WTC11 (cell line): ENCODE measurements at regions not wholly inside any gene's neighbourhood (a gene's known extent, or its start where the extent isn't known, plus 50 kb on each side); places are given as distances from the start of the nearest gene placed in this dataset.

Experiments
- ATAC-seq: fragments of 200-7000 bp; cut with Tn5 transposase; 2 replicates; pipeline ENCODE4 v1.10.0; 2021; ENCODE audit warnings: mild to moderate bottlenecking, moderate library complexity
- CTCF ChIA-PET: fragments of 300-600 bp; sonication (Branson Sonifier 250); formaldehyde crosslinking; loops from one replicate; lab custom pipeline; 2021; ENCODE audit warnings: antibody characterized with exemption; lab: Charles Lee
- POLR2A ChIA-PET: fragments of 350-600 bp; sonication (Branson Sonifier 250); formaldehyde crosslinking; loops from one replicate; lab custom pipeline; 2021; ENCODE audit warnings: antibody characterized with exemption; lab: Charles Lee
- DNase-seq: peaks from one replicate; pipeline ENCODE4 v3.0.0; 2021; ENCODE audit warnings: low spot score
- H3K27ac Mint-ChIP-seq: 2 replicates; pipeline ENCODE4 v1.8.0; 2021; ENCODE audit warnings: mixed read lengths
- H3K27me3 Mint-ChIP-seq: 2 replicates; pipeline ENCODE4 v1.8.0; 2021; ENCODE audit warnings: low read depth, mild to moderate bottlenecking, moderate library complexity, mixed read lengths
- H3K36me3 Mint-ChIP-seq: 2 replicates; pipeline ENCODE4 v1.8.0; 2021; ENCODE audit warnings: mixed read lengths
- H3K4me1 Mint-ChIP-seq: 2 replicates; pipeline ENCODE4 v1.8.0; 2022; ENCODE audit warnings: mixed read lengths
- H3K4me3 Mint-ChIP-seq: 2 replicates; pipeline ENCODE4 v1.8.0; 2021; ENCODE audit warnings: mild to moderate bottlenecking, moderate library complexity, mixed read lengths
- H3K9me3 Mint-ChIP-seq: 2 replicates; pipeline ENCODE4 v1.8.0; 2021; ENCODE audit warnings: mixed read lengths
- ATF1 ChIP-seq: sonication (generic); formaldehyde crosslinking; IDR thresholded peaks from 2 replicates; pipeline ENCODE4 v1.8.1; 2023; ENCODE audit warnings: mild to moderate bottlenecking, moderate library complexity, missing genetic modification reagents
- ESRRA ChIP-seq: sonication (generic); formaldehyde crosslinking; IDR thresholded peaks from 2 replicates; pipeline ENCODE4 v1.8.1; 2022; ENCODE audit warnings: mild to moderate bottlenecking, missing genetic modification reagents, borderline replicate concordance
- HMGA2 ChIP-seq: fragments of 250-450 bp; sonication (Bioruptor Pico); IDR thresholded peaks from 2 replicates; pipeline ENCODE4 v1.4.0; 2021; ENCODE audit warnings: mild to moderate bottlenecking, moderate library complexity
- JAZF1 ChIP-seq: fragments of 250-450 bp; sonication (Bioruptor Pico); IDR thresholded peaks from 2 replicates; pipeline ENCODE4 v1.9.0; 2021; ENCODE audit warnings: moderate library complexity, mild to moderate bottlenecking, inconsistent platforms
- JUN ChIP-seq: sonication (generic); formaldehyde crosslinking; IDR thresholded peaks from 2 replicates; pipeline ENCODE4 v1.8.0; 2023; ENCODE audit warnings: mild to moderate bottlenecking, missing genetic modification reagents
- NFYB ChIP-seq: sonication (generic); formaldehyde crosslinking; conservative IDR thresholded peaks from 2 replicates; pipeline ENCODE4 v1.8.0; 2022; ENCODE audit warnings: low read depth, missing genetic modification reagents
- NR2C2 ChIP-seq: sonication (generic); formaldehyde crosslinking; IDR thresholded peaks from 2 replicates; pipeline ENCODE4 v1.8.0; 2022; ENCODE audit warnings: mild to moderate bottlenecking, missing genetic modification reagents
- RORB ChIP-seq: fragments of 250-450 bp; sonication (Bioruptor Pico); IDR thresholded peaks from 2 replicates; pipeline ENCODE4 v1.9.0; 2021; ENCODE audit warnings: mild to moderate bottlenecking
- TCF7 ChIP-seq: sonication (generic); formaldehyde crosslinking; IDR thresholded peaks from 2 replicates; pipeline ENCODE4 v1.8.0; 2022; ENCODE audit warnings: mild to moderate bottlenecking, low read depth, missing genetic modification reagents, moderate library complexity
- TEAD1 ChIP-seq: sonication (generic); formaldehyde crosslinking; IDR thresholded peaks from 2 replicates; pipeline ENCODE4 v1.8.0; 2022; ENCODE audit warnings: mild to moderate bottlenecking, missing genetic modification reagents
- TP53 ChIP-seq: sonication (generic); formaldehyde crosslinking; IDR thresholded peaks from 2 replicates; pipeline ENCODE4 v1.8.1; 2023; ENCODE audit warnings: mild to moderate bottlenecking, missing genetic modification reagents
- USF1 ChIP-seq: sonication (generic); formaldehyde crosslinking; IDR thresholded peaks from 2 replicates; pipeline ENCODE4 v1.8.0; 2022; ENCODE audit warnings: mild to moderate bottlenecking, missing genetic modification reagents
- ZNF138 ChIP-seq: sonication (generic); formaldehyde crosslinking; conservative IDR thresholded peaks from 2 replicates; pipeline ENCODE4 v1.8.1; 2022; ENCODE audit warnings: mild to moderate bottlenecking, moderate library complexity, missing genetic modification reagents
- ZSCAN18 ChIP-seq: fragments of 250-450 bp; sonication (Bioruptor Pico); IDR thresholded peaks from 2 replicates; pipeline ENCODE4 v2.1.2; 2022; ENCODE audit warnings: mild to moderate bottlenecking, moderate library complexity
- TF ChIP-seq, protein P1 (sequence below): sonication (generic); formaldehyde crosslinking; IDR thresholded peaks from 2 replicates; pipeline ENCODE4 v1.8.1; 2023; ENCODE audit warnings: mild to moderate bottlenecking, missing genetic modification reagents, moderate library complexity
- TF ChIP-seq, protein P2 (sequence below): sonication (generic); formaldehyde crosslinking; IDR thresholded peaks from 2 replicates; pipeline ENCODE4 v1.8.0; 2022; ENCODE audit warnings: missing genetic modification reagents
- TF ChIP-seq, protein P3 (sequence below): sonication (generic); formaldehyde crosslinking; IDR thresholded peaks from 2 replicates; pipeline ENCODE4 v1.8.0; 2023; ENCODE audit warnings: missing genetic modification reagents
- TF ChIP-seq, protein P4 (sequence below): sonication (generic); formaldehyde crosslinking; IDR thresholded peaks from 2 replicates; pipeline ENCODE4 v1.8.1; 2022; ENCODE audit warnings: low read depth, missing genetic modification reagents, borderline replicate concordance
- TF ChIP-seq, protein P5 (sequence below): sonication (generic); formaldehyde crosslinking; IDR thresholded peaks from 2 replicates; pipeline ENCODE4 v1.8.1; 2023; ENCODE audit warnings: mild to moderate bottlenecking, missing genetic modification reagents, borderline replicate concordance

DNA sequence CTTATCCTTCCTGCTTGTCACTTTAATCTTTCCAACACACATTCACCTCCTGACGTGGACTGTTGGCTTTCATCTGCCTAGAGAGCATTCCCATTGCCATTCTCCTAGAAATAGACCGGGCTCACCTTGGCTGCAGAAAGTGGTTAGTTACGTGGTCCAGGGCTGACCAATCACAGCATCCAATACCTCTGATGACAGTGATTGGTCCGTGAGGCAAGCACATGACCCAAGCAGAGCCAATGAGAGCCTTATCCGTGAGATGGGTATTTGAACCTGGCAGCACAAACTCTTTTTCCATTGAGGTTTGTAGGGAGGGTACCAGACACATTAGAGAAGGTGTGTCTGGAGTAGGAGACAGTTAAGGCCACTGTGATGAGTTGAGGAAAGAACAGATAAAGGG is 85.8 kb downstream of the MIAT start:
- Mint-ChIP-seq H3K9me3 (peaks cover 3% of the 10 kb centered on the region; the same call in 1 of the 2 replicates), H3K4me1 (peaks cover 10% of the 10 kb centered on the region), H3K4me3 (no peak overlapping the region)
- POLR2A ChIA-PET, result no interaction called here
- no peak for DNase-seq
- TF ChIP-seq USF1 (0 out of 2 replicates have a peak, but pooled peaks have one; percentile 30), ESRRA (CRISPR knock-in tag) (no peak), NFYB (CRISPR knock-in tag) (peak; percentile 78), JAZF1 (CRISPR knock-in tag) (no peak)
- TF ChIP-seq, protein P1, sequence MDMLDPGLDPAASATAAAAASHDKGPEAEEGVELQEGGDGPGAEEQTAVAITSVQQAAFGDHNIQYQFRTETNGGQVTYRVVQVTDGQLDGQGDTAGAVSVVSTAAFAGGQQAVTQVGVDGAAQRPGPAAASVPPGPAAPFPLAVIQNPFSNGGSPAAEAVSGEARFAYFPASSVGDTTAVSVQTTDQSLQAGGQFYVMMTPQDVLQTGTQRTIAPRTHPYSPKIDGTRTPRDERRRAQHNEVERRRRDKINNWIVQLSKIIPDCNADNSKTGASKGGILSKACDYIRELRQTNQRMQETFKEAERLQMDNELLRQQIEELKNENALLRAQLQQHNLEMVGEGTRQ (CRISPR knock-in tag), result peak; percentile 77
- TF ChIP-seq, all 79 proteins: peak for 3
- Mint-ChIP-seq H3K27ac (no peak overlapping the region), H3K27me3 (no peaks in the 10 kb centered on the region), H3K36me3 (no peaks in the 10 kb centered on the region)
- CTCF ChIA-PET, result interaction anchor here (0.7 kb wide), 1 partner anchor 262 kb away, joined by 3 read pairs; no protein-coding TSS in a partner anchor
- peak; percentile 55; the same call in 1 of the 2 replicates for ATAC-seq

DNA sequence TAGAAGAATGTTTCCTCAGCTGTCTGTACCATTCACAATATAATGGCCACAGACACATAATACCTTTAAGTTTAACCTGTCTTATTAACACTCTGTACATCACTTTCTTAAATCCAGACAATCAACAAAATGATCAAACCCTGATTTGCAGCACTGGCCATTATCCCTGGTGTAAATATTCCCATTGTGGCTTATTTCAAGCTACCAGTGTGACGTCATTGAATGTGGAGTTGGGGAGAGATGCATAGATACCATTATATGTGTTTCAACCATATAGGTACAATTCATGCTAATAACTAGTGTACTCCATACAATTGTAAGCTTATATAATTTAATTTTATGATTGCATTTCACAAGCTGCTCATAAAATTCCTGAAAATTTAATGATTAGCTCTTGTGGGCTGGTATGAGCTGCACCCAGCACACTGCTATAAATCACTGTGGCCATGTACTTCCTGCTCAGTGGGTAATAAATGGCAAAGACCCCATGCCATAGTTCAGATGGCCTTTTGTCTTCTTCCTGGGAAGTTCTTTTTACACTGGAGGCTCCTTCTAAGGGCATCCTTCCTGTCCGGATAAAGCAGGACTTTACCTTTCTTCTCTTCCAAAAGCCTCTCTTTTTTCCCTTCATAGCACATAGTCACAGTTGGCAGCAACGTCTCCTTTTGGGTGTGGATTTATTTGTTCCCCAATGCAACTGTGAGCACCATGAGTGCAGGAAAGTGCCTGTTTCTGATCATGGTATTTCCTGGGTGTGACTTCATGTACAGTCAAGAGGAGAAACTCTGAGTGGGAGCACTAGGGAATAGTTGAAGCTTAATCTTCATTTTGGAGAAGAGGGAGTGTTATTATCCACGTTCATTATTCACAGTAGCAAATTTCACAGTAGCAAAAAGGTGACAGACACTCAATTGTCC is 87.8 kb downstream of the MIAT start:
- CTCF ChIA-PET, result no interaction called here
- POLR2A ChIA-PET, result interaction anchor here (0.6 kb wide), 1 partner anchor 406 kb away, joined by 4 read pairs; no protein-coding TSS in a partner anchor
- Mint-ChIP-seq H3K4me3 (no peak overlapping the region), H3K4me1 (peaks cover 20% of the 10 kb centered on the region), H3K27me3 (no peaks in the 10 kb centered on the region), H3K27ac (peak overlapping the region; percentile 69; the same call in 1 of the 2 replicates), H3K9me3 (peaks cover 3% of the 10 kb centered on the region; the same call in 1 of the 2 replicates), H3K36me3 (no peaks in the 10 kb centered on the region)
- DNase-seq (no peak), ATAC-seq (no peak)
- TF ChIP-seq, protein P2, sequence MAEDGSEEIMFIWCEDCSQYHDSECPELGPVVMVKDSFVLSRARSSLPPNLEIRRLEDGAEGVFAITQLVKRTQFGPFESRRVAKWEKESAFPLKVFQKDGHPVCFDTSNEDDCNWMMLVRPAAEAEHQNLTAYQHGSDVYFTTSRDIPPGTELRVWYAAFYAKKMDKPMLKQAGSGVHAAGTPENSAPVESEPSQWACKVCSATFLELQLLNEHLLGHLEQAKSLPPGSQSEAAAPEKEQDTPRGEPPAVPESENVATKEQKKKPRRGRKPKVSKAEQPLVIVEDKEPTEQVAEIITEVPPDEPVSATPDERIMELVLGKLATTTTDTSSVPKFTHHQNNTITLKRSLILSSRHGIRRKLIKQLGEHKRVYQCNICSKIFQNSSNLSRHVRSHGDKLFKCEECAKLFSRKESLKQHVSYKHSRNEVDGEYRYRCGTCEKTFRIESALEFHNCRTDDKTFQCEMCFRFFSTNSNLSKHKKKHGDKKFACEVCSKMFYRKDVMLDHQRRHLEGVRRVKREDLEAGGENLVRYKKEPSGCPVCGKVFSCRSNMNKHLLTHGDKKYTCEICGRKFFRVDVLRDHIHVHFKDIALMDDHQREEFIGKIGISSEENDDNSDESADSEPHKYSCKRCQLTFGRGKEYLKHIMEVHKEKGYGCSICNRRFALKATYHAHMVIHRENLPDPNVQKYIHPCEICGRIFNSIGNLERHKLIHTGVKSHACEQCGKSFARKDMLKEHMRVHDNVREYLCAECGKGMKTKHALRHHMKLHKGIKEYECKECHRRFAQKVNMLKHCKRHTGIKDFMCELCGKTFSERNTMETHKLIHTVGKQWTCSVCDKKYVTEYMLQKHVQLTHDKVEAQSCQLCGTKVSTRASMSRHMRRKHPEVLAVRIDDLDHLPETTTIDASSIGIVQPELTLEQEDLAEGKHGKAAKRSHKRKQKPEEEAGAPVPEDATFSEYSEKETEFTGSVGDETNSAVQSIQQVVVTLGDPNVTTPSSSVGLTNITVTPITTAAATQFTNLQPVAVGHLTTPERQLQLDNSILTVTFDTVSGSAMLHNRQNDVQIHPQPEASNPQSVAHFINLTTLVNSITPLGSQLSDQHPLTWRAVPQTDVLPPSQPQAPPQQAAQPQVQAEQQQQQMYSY (CRISPR knock-in tag), result no peak
- no peak for TF ChIP-seq TP53 (CRISPR knock-in tag)
- TF ChIP-seq TEAD1 (CRISPR knock-in tag), result no peak
- TF ChIP-seq ZSCAN18 (CRISPR knock-in tag), result no peak
- no peak for TF ChIP-seq ATF1
- TF ChIP-seq JUN (CRISPR knock-in tag), result no peak
- no peak for TF ChIP-seq TCF7 (CRISPR knock-in tag)
- no peak for TF ChIP-seq NR2C2 (CRISPR knock-in tag)
- TF ChIP-seq HMGA2 (CRISPR knock-in tag), result no peak
- TF ChIP-seq, protein P3, sequence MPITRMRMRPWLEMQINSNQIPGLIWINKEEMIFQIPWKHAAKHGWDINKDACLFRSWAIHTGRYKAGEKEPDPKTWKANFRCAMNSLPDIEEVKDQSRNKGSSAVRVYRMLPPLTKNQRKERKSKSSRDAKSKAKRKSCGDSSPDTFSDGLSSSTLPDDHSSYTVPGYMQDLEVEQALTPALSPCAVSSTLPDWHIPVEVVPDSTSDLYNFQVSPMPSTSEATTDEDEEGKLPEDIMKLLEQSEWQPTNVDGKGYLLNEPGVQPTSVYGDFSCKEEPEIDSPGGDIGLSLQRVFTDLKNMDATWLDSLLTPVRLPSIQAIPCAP, result no peak
- no peak for TF ChIP-seq RORB
- no peak for TF ChIP-seq ZNF138 (CRISPR knock-in tag)
- TF ChIP-seq, protein P4, sequence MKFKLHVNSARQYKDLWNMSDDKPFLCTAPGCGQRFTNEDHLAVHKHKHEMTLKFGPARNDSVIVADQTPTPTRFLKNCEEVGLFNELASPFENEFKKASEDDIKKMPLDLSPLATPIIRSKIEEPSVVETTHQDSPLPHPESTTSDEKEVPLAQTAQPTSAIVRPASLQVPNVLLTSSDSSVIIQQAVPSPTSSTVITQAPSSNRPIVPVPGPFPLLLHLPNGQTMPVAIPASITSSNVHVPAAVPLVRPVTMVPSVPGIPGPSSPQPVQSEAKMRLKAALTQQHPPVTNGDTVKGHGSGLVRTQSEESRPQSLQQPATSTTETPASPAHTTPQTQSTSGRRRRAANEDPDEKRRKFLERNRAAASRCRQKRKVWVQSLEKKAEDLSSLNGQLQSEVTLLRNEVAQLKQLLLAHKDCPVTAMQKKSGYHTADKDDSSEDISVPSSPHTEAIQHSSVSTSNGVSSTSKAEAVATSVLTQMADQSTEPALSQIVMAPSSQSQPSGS (CRISPR knock-in tag), result no peak
- TF ChIP-seq, protein P5, sequence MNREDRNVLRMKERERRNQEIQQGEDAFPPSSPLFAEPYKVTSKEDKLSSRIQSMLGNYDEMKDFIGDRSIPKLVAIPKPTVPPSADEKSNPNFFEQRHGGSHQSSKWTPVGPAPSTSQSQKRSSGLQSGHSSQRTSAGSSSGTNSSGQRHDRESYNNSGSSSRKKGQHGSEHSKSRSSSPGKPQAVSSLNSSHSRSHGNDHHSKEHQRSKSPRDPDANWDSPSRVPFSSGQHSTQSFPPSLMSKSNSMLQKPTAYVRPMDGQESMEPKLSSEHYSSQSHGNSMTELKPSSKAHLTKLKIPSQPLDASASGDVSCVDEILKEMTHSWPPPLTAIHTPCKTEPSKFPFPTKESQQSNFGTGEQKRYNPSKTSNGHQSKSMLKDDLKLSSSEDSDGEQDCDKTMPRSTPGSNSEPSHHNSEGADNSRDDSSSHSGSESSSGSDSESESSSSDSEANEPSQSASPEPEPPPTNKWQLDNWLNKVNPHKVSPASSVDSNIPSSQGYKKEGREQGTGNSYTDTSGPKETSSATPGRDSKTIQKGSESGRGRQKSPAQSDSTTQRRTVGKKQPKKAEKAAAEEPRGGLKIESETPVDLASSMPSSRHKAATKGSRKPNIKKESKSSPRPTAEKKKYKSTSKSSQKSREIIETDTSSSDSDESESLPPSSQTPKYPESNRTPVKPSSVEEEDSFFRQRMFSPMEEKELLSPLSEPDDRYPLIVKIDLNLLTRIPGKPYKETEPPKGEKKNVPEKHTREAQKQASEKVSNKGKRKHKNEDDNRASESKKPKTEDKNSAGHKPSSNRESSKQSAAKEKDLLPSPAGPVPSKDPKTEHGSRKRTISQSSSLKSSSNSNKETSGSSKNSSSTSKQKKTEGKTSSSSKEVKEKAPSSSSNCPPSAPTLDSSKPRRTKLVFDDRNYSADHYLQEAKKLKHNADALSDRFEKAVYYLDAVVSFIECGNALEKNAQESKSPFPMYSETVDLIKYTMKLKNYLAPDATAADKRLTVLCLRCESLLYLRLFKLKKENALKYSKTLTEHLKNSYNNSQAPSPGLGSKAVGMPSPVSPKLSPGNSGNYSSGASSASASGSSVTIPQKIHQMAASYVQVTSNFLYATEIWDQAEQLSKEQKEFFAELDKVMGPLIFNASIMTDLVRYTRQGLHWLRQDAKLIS, result no peak
- TF ChIP-seq JAZF1 (CRISPR knock-in tag), result no peak
